Trophoblast cell (in vitro differentiated cells and primary cell): ENCODE measurements at regions not wholly inside any gene's neighbourhood (a gene's known extent, or its start where the extent isn't known, plus 50 kb on each side); places are given as distances from the start of the nearest gene placed in this dataset.
"Not testable (repeated sequence)": the region's sequence is repeated elsewhere in the genome, so short reads cannot be mapped to it uniquely, and the experiment has no call there.

Source experiments
- DNase-seq, 2 donors: peaks; one replicate each; pipeline ENCODE4 v3.0.0-alpha.2; 2016
- H2AFZ ChIP-seq: 2 replicates; pipeline ENCODE4 v1.6.1; 2013; ENCODE audit warnings: low read length, moderate library complexity, mild to moderate bottlenecking; ENCODE audit not compliant: insufficient read depth, poor library complexity
- H2AK5ac ChIP-seq: 2 replicates; pipeline ENCODE4 v1.6.1; 2013; ENCODE audit warnings: mild to moderate bottlenecking, low read length
- H2BK120ac ChIP-seq: 2 replicates; pipeline ENCODE4 v1.6.1; 2013; ENCODE audit warnings: low read length, mild to moderate bottlenecking, moderate library complexity; ENCODE audit not compliant: insufficient read depth, poor library complexity
- H2BK12ac ChIP-seq: 2 replicates; pipeline ENCODE4 v1.6.1; 2013; ENCODE audit warnings: mild to moderate bottlenecking, low read length, moderate library complexity
- H2BK5ac ChIP-seq: 2 replicates; pipeline ENCODE4 v1.6.1; 2013; ENCODE audit warnings: low read length, low read depth, moderate library complexity, mild to moderate bottlenecking; ENCODE audit not compliant: poor library complexity
- H3K14ac ChIP-seq: 2 replicates; pipeline ENCODE4 v1.6.1; 2013; ENCODE audit warnings: mild to moderate bottlenecking, low read length
- H3K18ac ChIP-seq: 2 replicates; pipeline ENCODE4 v1.6.1; 2013; ENCODE audit warnings: mild to moderate bottlenecking, low read length
- H3K23ac ChIP-seq: 2 replicates; pipeline ENCODE4 v1.6.1; 2013; ENCODE audit warnings: low read length
- H3K27ac ChIP-seq: 2 replicates; pipeline ENCODE4 v1.5.1; 2013; ENCODE audit warnings: low read depth, mild to moderate bottlenecking, inconsistent platforms, low read length, moderate library complexity
- H3K27me3 ChIP-seq: 2 replicates; pipeline ENCODE4 v1.6.1; 2013; ENCODE audit warnings: inconsistent platforms, mild to moderate bottlenecking, low read length, moderate library complexity; ENCODE audit not compliant: insufficient read depth
- H3K36me3 ChIP-seq, 2 experiments: 1 replicate in 1 of 2; 2 replicates in 1 of 2; pipeline ENCODE4 v1.6.1; 2013; ENCODE audit warnings: low read length in 2 of 2, mild to moderate bottlenecking in 2 of 2, moderate library complexity in 1 of 2; ENCODE audit not compliant: insufficient read depth in 2 of 2, control insufficient read depth in 1 of 2
- H3K4ac ChIP-seq: 2 replicates; pipeline ENCODE4 v1.6.1; 2013; ENCODE audit warnings: low read depth, mild to moderate bottlenecking, low read length, moderate library complexity
- H3K4me1 ChIP-seq, 2 experiments: 1 replicate in 1 of 2; 2 replicates in 1 of 2; pipeline ENCODE4 v1.6.1; 2013; ENCODE audit warnings: low read length in 2 of 2, mild to moderate bottlenecking in 2 of 2, moderate library complexity in 1 of 2; ENCODE audit not compliant: insufficient read depth in 2 of 2, control insufficient read depth in 1 of 2
- H3K4me2 ChIP-seq: 2 replicates; pipeline ENCODE4 v1.6.1; 2013; ENCODE audit warnings: inconsistent platforms, mild to moderate bottlenecking, low read length, moderate library complexity
- H3K4me3 ChIP-seq: 2 replicates; pipeline ENCODE4 v1.5.1; 2013; ENCODE audit warnings: mild to moderate bottlenecking, low read depth, low read length, inconsistent platforms
- H3K79me1 ChIP-seq: one replicate; pipeline ENCODE4 v1.6.1; 2013; ENCODE audit warnings: low read length
- H3K79me2 ChIP-seq: 2 replicates; pipeline ENCODE4 v1.6.1; 2013; ENCODE audit warnings: low read length, mild to moderate bottlenecking; ENCODE audit not compliant: control insufficient read depth, insufficient read depth, poor library complexity
- H3K9ac ChIP-seq: 2 replicates; pipeline ENCODE4 v1.6.1; 2013; ENCODE audit warnings: mild to moderate bottlenecking, low read length
- H3K9me3 ChIP-seq: 2 replicates; pipeline ENCODE4 v1.6.1; 2013; ENCODE audit warnings: low read depth, mild to moderate bottlenecking, control low read depth, inconsistent platforms, low read length; ENCODE audit not compliant: insufficient read depth
- H4K12ac ChIP-seq: 2 replicates; pipeline ENCODE4 v1.6.1; 2013; ENCODE audit warnings: low read depth, mild to moderate bottlenecking, low read length, moderate library complexity
- H4K8ac ChIP-seq: 2 replicates; pipeline ENCODE4 v1.6.1; 2013; ENCODE audit warnings: low read depth, mild to moderate bottlenecking, low read length, moderate library complexity
- H4K91ac ChIP-seq: one replicate; pipeline ENCODE4 v1.6.1; 2013; ENCODE audit warnings: low read depth, mild to moderate bottlenecking, low read length, moderate library complexity
- WGBS: extraction: QIAGEN DNeasy Blood & Tissue Kit; methylation state at CpG from one replicate; pipeline ENCODE4 v1.1.7; 2013; ENCODE audit warnings: missing lambda C conversion rate; ENCODE audit not compliant: insufficient read length, insufficient coverage; ENCODE audit errors: extremely low coverage; 5-methylcytosine and 5-hydroxymethylcytosine counted together

DNA sequence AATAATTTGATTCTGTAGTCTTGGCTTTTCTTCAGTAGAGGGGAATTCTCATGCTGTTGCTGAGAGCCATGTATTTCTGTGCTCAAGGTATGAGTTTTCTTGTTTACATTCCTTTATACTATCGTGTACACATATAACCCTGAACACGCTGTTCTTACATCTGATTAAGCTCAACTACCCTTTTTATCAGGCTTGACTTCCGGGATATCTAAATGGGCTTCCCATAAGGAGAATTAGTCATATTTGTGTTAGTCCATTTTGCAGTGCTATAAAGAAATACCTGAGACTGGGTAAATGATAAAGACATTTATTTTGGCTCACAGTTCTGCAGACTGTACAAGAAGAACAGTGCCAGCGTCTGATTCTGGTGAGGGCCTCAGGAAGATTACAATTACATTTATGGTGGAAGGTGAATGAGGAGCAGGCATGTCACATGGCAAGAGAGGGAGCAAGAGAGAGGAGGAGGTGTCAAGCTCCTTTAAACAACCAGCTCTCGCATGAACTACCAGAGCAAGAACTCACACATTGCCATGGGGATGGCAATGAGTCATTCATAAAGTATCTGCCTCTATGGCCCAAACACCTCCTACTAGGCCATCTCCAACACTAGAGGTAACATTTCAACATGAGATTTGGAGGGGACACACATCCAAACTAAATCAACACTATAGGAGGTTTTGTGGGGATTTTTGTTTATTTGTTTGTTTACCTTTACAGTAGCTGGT lies 118.2 kb downstream of the LIMS4 start:
- H4K8ac ChIP-seq, H3K23ac ChIP-seq, H2AFZ ChIP-seq, DNase-seq, H3K14ac ChIP-seq, H2BK12ac ChIP-seq, H3K27ac ChIP-seq, H4K91ac ChIP-seq, H4K12ac ChIP-seq, H2BK120ac ChIP-seq, H3K4me3 ChIP-seq, H3K4me1 ChIP-seq, H3K9me3 ChIP-seq, H3K9ac ChIP-seq, H2AK5ac ChIP-seq, H3K18ac ChIP-seq, H3K27me3 ChIP-seq, H2BK5ac ChIP-seq, H3K79me2 ChIP-seq, H3K4me2 ChIP-seq, H3K4ac ChIP-seq, H3K36me3 ChIP-seq, H3K79me1 ChIP-seq: not testable (repeated sequence)
- no CpG with 5 or more reads among the region's 5 CpGs for WGBS

- not testable (repeated sequence) for H3K79me1 ChIP-seq, H3K4me3 ChIP-seq, H2AFZ ChIP-seq, H3K79me2 ChIP-seq, H3K4ac ChIP-seq, H2AK5ac ChIP-seq, H3K9ac ChIP-seq, H4K91ac ChIP-seq, H2BK120ac ChIP-seq, H3K23ac ChIP-seq, H3K18ac ChIP-seq, H3K14ac ChIP-seq, H2BK5ac ChIP-seq, H3K27me3 ChIP-seq, H3K36me3 ChIP-seq, H3K27ac ChIP-seq, H3K9me3 ChIP-seq, H4K8ac ChIP-seq, H3K4me1 ChIP-seq, H2BK12ac ChIP-seq, H4K12ac ChIP-seq, DNase-seq, H3K4me2 ChIP-seq
Observed at GRCh38 chr2:110350718-110351117, 121.9 kb downstream of the LIMS4 start.

DNA sequence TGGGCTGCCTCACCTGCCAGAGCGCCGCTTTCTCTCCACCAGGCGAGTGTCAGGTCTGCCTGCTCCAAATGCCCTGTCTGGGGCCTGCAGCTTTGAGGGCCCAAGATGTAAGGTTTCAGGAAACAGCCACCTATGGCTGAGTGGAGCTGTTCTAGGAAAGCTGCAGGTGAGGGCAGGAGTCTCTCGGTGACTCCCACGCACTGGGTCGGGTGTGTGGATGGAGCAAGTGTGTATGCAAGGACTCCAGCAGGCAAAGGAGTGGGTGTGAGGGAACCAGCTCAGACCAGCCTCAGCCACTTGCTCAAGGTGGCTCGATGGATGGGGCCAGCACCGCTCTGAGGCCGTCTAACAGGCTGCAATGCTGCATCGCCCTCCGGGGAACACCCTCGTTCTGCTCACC lies 123.7 kb downstream of the LIMS4 start:
- not testable (repeated sequence) for H2AK5ac ChIP-seq, H3K27me3 ChIP-seq, H4K91ac ChIP-seq, H2BK5ac ChIP-seq, H4K8ac ChIP-seq, H3K9ac ChIP-seq, H3K27ac ChIP-seq, H3K79me2 ChIP-seq, H2BK12ac ChIP-seq, H3K23ac ChIP-seq, H3K18ac ChIP-seq, H3K14ac ChIP-seq, H3K4me1 ChIP-seq, DNase-seq, H3K4ac ChIP-seq, H2BK120ac ChIP-seq, H3K4me2 ChIP-seq, H4K12ac ChIP-seq, H3K4me3 ChIP-seq, H3K9me3 ChIP-seq, H3K36me3 ChIP-seq, H3K79me1 ChIP-seq, H2AFZ ChIP-seq
- no CpG with 5 or more reads among the region's 12 CpGs for WGBS

DNA sequence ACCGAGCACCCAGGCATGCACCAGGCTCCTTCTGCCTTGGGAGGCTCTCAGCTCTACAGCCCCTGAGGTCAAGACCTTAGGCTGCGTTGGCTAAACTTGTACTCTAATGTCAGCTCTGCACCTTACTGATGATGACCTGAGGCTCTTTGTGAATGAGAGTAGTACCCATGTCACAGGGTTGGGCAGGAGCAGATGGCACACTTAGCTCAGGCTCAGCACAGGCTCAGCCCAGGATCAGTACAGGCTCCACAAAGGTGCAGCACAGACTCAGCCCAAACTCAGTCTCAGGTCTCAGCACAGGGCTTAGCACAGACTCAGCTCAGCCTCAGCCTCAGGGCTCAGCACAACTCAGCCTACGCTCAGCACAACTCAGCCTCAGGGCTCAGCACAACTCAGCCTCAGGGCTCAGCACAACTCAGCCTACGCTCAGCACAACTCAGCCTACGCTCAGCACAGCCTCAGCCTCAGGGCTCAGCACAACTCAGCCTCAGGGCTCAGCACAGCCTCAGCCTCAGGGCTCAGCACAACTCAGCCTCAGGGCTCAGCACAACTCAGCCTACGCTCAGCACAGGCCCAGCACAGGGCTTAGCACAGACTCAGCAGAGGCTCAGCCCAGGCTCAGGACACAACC lies 128.1 kb downstream of the LIMS4 start:
- not testable (repeated sequence) for H3K4me1 ChIP-seq, H4K12ac ChIP-seq, H3K4ac ChIP-seq, H3K14ac ChIP-seq, H4K8ac ChIP-seq, H3K9ac ChIP-seq, H2BK12ac ChIP-seq, H2BK120ac ChIP-seq, H2BK5ac ChIP-seq, H3K27me3 ChIP-seq, H2AFZ ChIP-seq, DNase-seq, H3K79me1 ChIP-seq, H3K18ac ChIP-seq, H4K91ac ChIP-seq, H3K9me3 ChIP-seq, H3K4me3 ChIP-seq, H2AK5ac ChIP-seq, H3K36me3 ChIP-seq, H3K79me2 ChIP-seq, H3K4me2 ChIP-seq, H3K23ac ChIP-seq, H3K27ac ChIP-seq
- no CpG with 5 or more reads among the region's 6 CpGs for whole genome bisulfite sequencing
